B cell (primary cell): ENCODE measurements at regions not wholly inside any gene's neighbourhood (a gene's known extent, or its start where the extent isn't known, plus 50 kb on each side); places are given as distances from the start of the nearest gene placed in this dataset.

ENCODE experiments used
- ATAC-seq: fragments of 200-7000 bp; cut with Tn5 transposase; one replicate; pipeline ENCODE4 v1.10.0; 2021; ENCODE audit warnings: low read depth, mild to moderate bottlenecking, moderate number of reproducible peaks, moderate library complexity
- CTCF ChIA-PET: fragments of 350-600 bp; sonication (Branson Sonifier 250); formaldehyde crosslinking; loops from one replicate; lab custom pipeline; 2021; ENCODE audit warnings: antibody characterized with exemption, inconsistent platforms; lab: Charles Lee
- POLR2A ChIA-PET: fragments of 350-600 bp; sonication (Branson Sonifier 250); formaldehyde crosslinking; loops from one replicate; lab custom pipeline; 2021; ENCODE audit warnings: antibody characterized with exemption; lab: Charles Lee
- DNase-seq: peaks from one replicate; pipeline ENCODE4 v3.0.0; 2013
- H2AFZ ChIP-seq: 2 replicates; pipeline ENCODE4 v1.6.1; 2012; ENCODE audit warnings: mild to moderate bottlenecking, low read depth, low read length; ENCODE audit not compliant: insufficient read depth, poor library complexity, severe bottlenecking
- H3K27ac ChIP-seq, 2 donors: 1 replicate in 1 of 2; 2 replicates in 1 of 2; pipeline ENCODE4 v1.5.1; 2012 to 2013; ENCODE audit warnings: low read length in 2 of 2, mild to moderate bottlenecking in 2 of 2, moderate library complexity in 1 of 2
- H3K27me3 ChIP-seq, 4 experiments: fragments of 200-600 bp in 1 of 4; sonication (generic) in 1 of 4; replicated peaks in 1 of 4; 1 replicate in 2 of 4; 2 replicates in 2 of 4; pipeline versions ENCODE4 v1.6.1 to v1.7.0; 2013 to 2016; ENCODE audit warnings: low read length in 3 of 4, mild to moderate bottlenecking in 2 of 4, mixed read lengths in 1 of 4, moderate library complexity in 1 of 4; ENCODE audit not compliant: insufficient read depth in 4 of 4, control insufficient read depth in 3 of 4; ENCODE audit errors: control extremely low read depth in 1 of 4
- H3K36me3 ChIP-seq, 2 experiments: replicated peaks in 1 of 2; 1 replicate in 1 of 2; 2 replicates in 1 of 2; pipeline versions ENCODE4 v1.6.1 to v1.7.1; 2013; ENCODE audit warnings: low read length in 1 of 2; ENCODE audit not compliant: insufficient read depth in 2 of 2, control insufficient read depth in 1 of 2; ENCODE audit errors: control extremely low read depth in 1 of 2, extremely low read depth in 1 of 2
- H3K4me1 ChIP-seq, 2 donors: fragments of 200-600 bp in 1 of 2; sonication (generic) in 1 of 2; 1 replicate in 1 of 2; 2 replicates in 1 of 2; pipeline versions ENCODE4 v1.5.1 to v1.6.1; 2013 to 2017; ENCODE audit warnings: low read length in 2 of 2; ENCODE audit not compliant: control insufficient read depth in 2 of 2, insufficient read depth in 2 of 2
- H3K4me2 ChIP-seq: replicated peaks from 2 replicates; pipeline ENCODE3; 2012; ENCODE audit warnings: mild to moderate bottlenecking, low read depth, low read length; ENCODE audit not compliant: poor library complexity, severe bottlenecking
- H3K4me3 ChIP-seq, 5 experiments: fragments of 200-600 bp in 1 of 5; sonication (generic) in 1 of 5; 1 replicate in 3 of 5; 2 replicates in 2 of 5; pipeline versions ENCODE4 v1.5.1 to v1.7.0; 2011 to 2016; ENCODE audit warnings: low read length in 4 of 5, mild to moderate bottlenecking in 4 of 5, low read depth in 2 of 5, control low read depth in 1 of 5, moderate library complexity in 1 of 5; ENCODE audit not compliant: insufficient read depth in 1 of 5; ENCODE audit errors: control extremely low read depth in 1 of 5, extremely low read depth in 1 of 5
- H3K79me2 ChIP-seq: fragments of 200-600 bp; sonication (generic); one replicate; pipeline ENCODE4 v1.6.0; 2016; ENCODE audit warnings: low read length; ENCODE audit not compliant: control insufficient read depth, insufficient read depth
- H3K9ac ChIP-seq: fragments of 200-600 bp; sonication (generic); 2 replicates; pipeline ENCODE4 v1.6.1; 2017; ENCODE audit warnings: mild to moderate bottlenecking, low read length, moderate library complexity
- H3K9me3 ChIP-seq, 3 donors: one replicate each; pipeline versions ENCODE4 v1.6.1 to v1.7.1; 2013; ENCODE audit warnings: low read length in 2 of 3; ENCODE audit not compliant: control insufficient read depth in 2 of 3, insufficient read depth in 1 of 3; ENCODE audit errors: control extremely low read depth in 1 of 3
- H4K20me1 ChIP-seq: 2 replicates; pipeline ENCODE4 v1.6.0; 2012; ENCODE audit warnings: mild to moderate bottlenecking, low read length; ENCODE audit not compliant: insufficient read depth, control insufficient read depth, poor library complexity, severe bottlenecking
- H3K27ac Mint-ChIP-seq: one replicate; pipeline ENCODE4 v1.8.0; 2021; ENCODE audit warnings: mixed read lengths
- H3K27me3 Mint-ChIP-seq: one replicate; pipeline ENCODE4 v1.8.0; 2021; ENCODE audit warnings: mixed read lengths
- H3K4me1 Mint-ChIP-seq: one replicate; pipeline ENCODE4 v1.8.0; 2021; ENCODE audit warnings: mixed read lengths
- H3K4me3 Mint-ChIP-seq: one replicate; pipeline ENCODE4 v1.8.0; 2021; ENCODE audit warnings: mixed read lengths
- H3K9me3 Mint-ChIP-seq: one replicate; pipeline ENCODE4 v1.8.0; 2022; ENCODE audit warnings: mixed read lengths; ENCODE audit not compliant: insufficient read depth
- CTCF ChIP-seq: fragments of 200-600 bp; IDR thresholded peaks from one replicate; pipeline ENCODE4 v1.8.0; 2022; ENCODE audit warnings: antibody characterized with exemption, mild to moderate bottlenecking
- EZH2 ChIP-seq: IDR thresholded peaks from 2 replicates; pipeline ENCODE4 v1.6.1; 2012; ENCODE audit warnings: borderline replicate concordance, low read depth, mild to moderate bottlenecking, moderate library complexity, low read length; ENCODE audit not compliant: insufficient read depth, poor library complexity, severe bottlenecking
- WGBS: methylation state at CpG from one replicate; pipeline ENCODE4 v1.1.5; 2013; ENCODE audit warnings: missing lambda C conversion rate; ENCODE audit not compliant: insufficient coverage; 5-methylcytosine and 5-hydroxymethylcytosine counted together
- intact Hi-C: fragments of 100-400 bp; cut with micrococcal nuclease; formaldehyde crosslinking; loops from one replicate; pipeline ENCODE4 v1.10.0; 2022

- Mint-ChIP-seq H3K4me3 (no peak overlapping the region), H3K27me3 (no peaks in the 10 kb centered on the region), H3K27ac (no peak overlapping the region), H3K9me3 (no peaks in the 10 kb centered on the region), H3K4me1 (no peaks in the 10 kb centered on the region)
- DNase-seq (no peak), ATAC-seq (no peak)
- WGBS: no CpG with 5 or more reads among the region's 2 CpGs
- H4K20me1 ChIP-seq: no peaks in the 10 kb centered on the region
- H3K27me3 ChIP-seq: no peaks in the 10 kb centered on the region
- ChIA-PET POLR2A (no interaction called here), CTCF (no interaction called here)
- TF ChIP-seq EZH2: no peak
- TF ChIP-seq CTCF: no peak
- no peak overlapping the region for H3K27ac ChIP-seq
- intact Hi-C loops: no loop called here
- no peak overlapping the region for H3K9ac ChIP-seq
- no peaks in the 10 kb centered on the region for H3K9me3 ChIP-seq
- H3K79me2 ChIP-seq: no peaks in the 10 kb centered on the region
- H3K4me2 ChIP-seq: no peak overlapping the region
- no peaks in the 10 kb centered on the region for H3K4me1 ChIP-seq
- H2AFZ ChIP-seq: no peak overlapping the region
- H3K36me3 ChIP-seq: no peaks in the 10 kb centered on the region
- H3K4me3 ChIP-seq: no peak overlapping the region
Observed at GRCh38 chr3:176739159-176739558, 458.1 kb downstream of the TBL1XR1 start.

DNA sequence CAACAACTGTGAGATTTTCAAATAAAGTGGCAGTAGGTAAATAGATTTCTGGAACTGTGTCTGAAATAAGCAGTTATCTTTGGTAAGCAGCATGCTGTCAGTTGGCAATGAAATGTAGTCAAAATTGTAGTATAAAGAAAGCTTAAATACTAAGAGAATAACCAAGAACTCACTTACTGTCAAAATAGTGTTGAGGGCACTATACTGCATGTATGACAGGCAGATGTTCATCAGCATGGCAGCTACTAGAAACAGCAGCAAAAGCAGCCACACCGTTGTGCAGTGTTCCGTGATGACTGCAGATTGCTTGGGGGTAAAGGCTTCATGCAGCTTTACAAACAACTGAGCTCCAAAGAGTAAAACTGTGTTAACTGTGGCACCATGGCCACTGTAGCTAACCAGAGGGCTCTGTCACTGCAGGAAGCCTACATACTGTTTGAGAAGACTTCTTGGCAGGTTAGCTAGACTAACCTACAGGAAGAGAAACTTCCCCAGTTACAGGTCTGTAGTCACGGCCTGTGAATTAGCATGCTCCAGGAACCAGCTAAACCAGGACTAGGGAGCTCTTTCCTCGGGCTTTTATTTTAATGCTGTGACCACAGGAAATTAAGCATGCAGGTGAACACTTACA lies 459.7 kb downstream of the TBL1XR1 start:
- Histone ChIP-seq H3K9ac (no peak overlapping the region), H3K4me1 (no peaks in the 10 kb centered on the region), H3K4me2 (no peak overlapping the region), H3K36me3 (no peaks in the 10 kb centered on the region), H3K27me3 (no peaks in the 10 kb centered on the region), H3K79me2 (no peaks in the 10 kb centered on the region), H3K9me3 (no peaks in the 10 kb centered on the region), H3K4me3 (no peak overlapping the region), H4K20me1 (no peaks in the 10 kb centered on the region), H2AFZ (no peak overlapping the region), H3K27ac (no peak overlapping the region)
- ChIA-PET POLR2A (no interaction called here), CTCF (no interaction called here)
- Mint-ChIP-seq H3K4me3 (no peak overlapping the region), H3K9me3 (no peaks in the 10 kb centered on the region), H3K27ac (no peak overlapping the region), H3K27me3 (no peaks in the 10 kb centered on the region), H3K4me1 (no peaks in the 10 kb centered on the region)
- no peak for ATAC-seq
- intact Hi-C loops: no loop called here
- WGBS: 91% methylated on average over 3 of the region's 4 CpGs
- DNase-seq: no peak
- TF ChIP-seq EZH2 (no peak), CTCF (no peak)
